ENCODE measurements at regions not wholly inside any gene's neighbourhood (a gene's known extent, or its start where the extent isn't known, plus 50 kb on each side); places are given as distances from the start of the nearest gene placed in this dataset.

- Histone ChIP-seq H3K4me3 (replicated peaks in 1 of 3) (no peak overlapping the region), H3K9me3 (no peaks in the 10 kb centered on the region), H3K27ac (no peak overlapping the region), H3K27me3 (no peaks in the 10 kb centered on the region), H3K4me1 (no peaks in the 10 kb centered on the region), H3K36me3 (no peaks in the 10 kb centered on the region)
- WGBS, 2 donors = 50 to 59% methylated on average over 1 of the region's 1 CpG
- TF ChIP-seq CTCF (IDR thresholded peaks at IDR 0.05) (no peak), POLR2A (IDR thresholded peaks at IDR 0.05) (no peak)
- intact Hi-C loops (cut with DNase I) = no loop called here
- no peak for DNase-seq
These were observed 275.7 kb downstream of the HLX start for GRCh38 chr1:221154932-221155331.

DNA sequence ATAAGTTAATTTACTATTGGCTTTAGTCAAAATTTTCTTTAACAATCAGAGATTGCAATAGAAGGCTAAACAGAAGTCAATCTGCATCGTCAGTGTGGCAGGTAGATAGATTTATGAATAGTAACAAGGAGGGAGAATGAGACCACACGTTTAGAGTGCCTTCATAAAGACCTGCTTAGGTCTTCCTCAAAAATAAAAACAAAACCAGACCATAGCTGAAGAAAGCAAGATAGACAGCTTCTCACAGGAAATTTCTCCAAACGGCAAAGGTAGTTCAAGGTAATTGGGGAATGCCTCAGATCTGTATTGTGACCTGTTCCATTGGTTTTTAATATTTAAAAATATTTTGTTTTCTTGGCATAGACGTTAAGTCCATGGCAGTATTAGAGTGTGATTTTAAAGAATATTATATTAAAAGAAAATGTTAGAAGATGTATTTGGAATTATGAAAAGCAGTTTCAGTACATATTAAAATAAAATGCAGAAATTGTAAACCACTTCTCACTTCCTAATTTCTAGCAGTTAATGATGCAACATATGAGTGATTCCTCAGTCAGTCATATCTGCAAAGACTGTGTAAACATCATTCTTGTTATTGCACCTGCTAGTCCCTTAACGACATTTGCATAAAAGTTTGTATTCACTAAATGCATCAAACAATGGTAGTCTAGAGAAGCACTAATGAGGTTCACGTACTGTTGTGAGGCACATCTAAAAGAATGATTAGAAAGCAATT is 278.0 kb downstream of the HLX start:
- Histone ChIP-seq H3K4me3 (replicated peaks in 1 of 3) (no peak overlapping the region), H3K9me3 (no peaks in the 10 kb centered on the region), H3K4me1 (no peaks in the 10 kb centered on the region), H3K27me3 (no peaks in the 10 kb centered on the region), H3K27ac (no peak overlapping the region), H3K36me3 (no peaks in the 10 kb centered on the region)
- DNase-seq = no peak
- intact Hi-C loops (cut with DNase I) = no loop called here
- TF ChIP-seq CTCF (IDR thresholded peaks at IDR 0.05) (no peak), POLR2A (IDR thresholded peaks at IDR 0.05) (no peak)
- WGBS, 2 donors = 57 to 69% methylated on average over 6 of the region's 6 CpGs

DNA sequence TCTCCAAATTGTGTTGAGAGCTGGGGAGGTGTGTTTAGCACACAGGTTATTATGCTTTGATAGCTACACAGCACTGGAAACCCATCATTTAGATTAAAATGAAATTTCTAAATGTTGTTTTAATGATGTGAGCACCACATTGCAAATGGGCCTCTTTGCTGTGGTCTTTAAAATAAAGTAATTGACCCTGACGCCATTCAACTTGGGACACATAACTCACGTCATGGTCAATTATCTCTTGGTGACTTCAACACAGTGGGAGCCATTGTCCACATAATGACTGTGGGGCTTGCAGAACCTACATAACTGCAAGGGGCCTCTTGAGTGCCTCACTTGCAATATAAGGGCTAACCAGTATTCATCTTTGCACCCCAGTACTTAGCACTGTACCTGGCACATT is 280.4 kb downstream of the HLX start:
- DNase-seq = no peak
- 94 to 96% methylated on average over 2 of the region's 2 CpGs for WGBS, 2 donors
- intact Hi-C loops (cut with DNase I) = no loop called here

GRCh38 chr1:221161571-221162041 is 282.4 kb downstream of the HLX start:
- no peak overlapping the region for H3K4me3 ChIP-seq (replicated peaks in 1 of 3)
- WGBS, 2 donors = 48 to 57% methylated on average over 1 of the region's 1 CpG
- no peaks in the 10 kb centered on the region for H3K4me1 ChIP-seq
- intact Hi-C loops (cut with DNase I) = no loop called here
- DNase-seq = peak in 1 of 2 donors; percentile 4
- H3K27me3 ChIP-seq = no peaks in the 10 kb centered on the region
- H3K36me3 ChIP-seq = no peaks in the 10 kb centered on the region
- TF ChIP-seq CTCF (IDR thresholded peaks at IDR 0.05) (no peak), POLR2A (IDR thresholded peaks at IDR 0.05) (no peak)
- H3K9me3 ChIP-seq = no peaks in the 10 kb centered on the region
- no peak overlapping the region for H3K27ac ChIP-seq

More for the DNA sequence above, 280.4 kb downstream of the HLX start:
- Histone ChIP-seq H3K9me3 (no peaks in the 10 kb centered on the region), H3K27ac (no peak overlapping the region), H3K27me3 (no peaks in the 10 kb centered on the region), H3K4me3 (replicated peaks in 1 of 3) (no peak overlapping the region), H3K4me1 (no peaks in the 10 kb centered on the region), H3K36me3 (no peaks in the 10 kb centered on the region)
- TF ChIP-seq POLR2A (IDR thresholded peaks at IDR 0.05) (no peak), CTCF (IDR thresholded peaks at IDR 0.05) (no peak)

DNA sequence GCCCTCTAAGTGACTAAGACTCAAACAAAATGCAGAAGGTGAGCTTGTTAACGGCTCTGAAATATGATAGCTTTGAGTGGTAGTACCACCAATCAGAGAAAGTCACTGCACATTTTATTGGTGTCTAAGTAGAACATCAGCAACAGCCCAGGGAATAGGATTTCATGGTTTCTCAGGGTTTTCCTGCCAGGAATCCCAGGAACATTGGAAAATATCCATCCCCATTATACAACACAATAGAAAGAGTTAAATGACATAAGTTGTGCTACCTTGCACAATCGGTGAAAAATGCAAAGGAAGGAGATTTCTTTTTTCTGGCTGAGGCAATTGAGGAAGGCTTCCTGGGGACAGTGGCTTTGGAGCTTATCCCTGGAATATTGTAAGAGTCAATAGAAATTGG is 283.1 kb downstream of the HLX start:
- no peak for DNase-seq
- intact Hi-C loops (cut with DNase I) = no loop called here
- 59 to 78% methylated on average over 2 of the region's 2 CpGs for WGBS, 2 donors
- Histone ChIP-seq H3K4me1 (no peaks in the 10 kb centered on the region), H3K4me3 (replicated peaks in 1 of 3) (no peak overlapping the region), H3K27me3 (no peaks in the 10 kb centered on the region), H3K27ac (no peak overlapping the region), H3K36me3 (no peaks in the 10 kb centered on the region), H3K9me3 (no peaks in the 10 kb centered on the region)
- TF ChIP-seq CTCF (IDR thresholded peaks at IDR 0.05) (no peak), POLR2A (IDR thresholded peaks at IDR 0.05) (no peak)

Measured in thyroid gland (tissue), 4 donors.